ENCODE measurements at regions not wholly inside any gene's neighbourhood (a gene's known extent, or its start where the extent isn't known, plus 50 kb on each side); places are given as distances from the start of the nearest gene placed in this dataset.

DNA sequence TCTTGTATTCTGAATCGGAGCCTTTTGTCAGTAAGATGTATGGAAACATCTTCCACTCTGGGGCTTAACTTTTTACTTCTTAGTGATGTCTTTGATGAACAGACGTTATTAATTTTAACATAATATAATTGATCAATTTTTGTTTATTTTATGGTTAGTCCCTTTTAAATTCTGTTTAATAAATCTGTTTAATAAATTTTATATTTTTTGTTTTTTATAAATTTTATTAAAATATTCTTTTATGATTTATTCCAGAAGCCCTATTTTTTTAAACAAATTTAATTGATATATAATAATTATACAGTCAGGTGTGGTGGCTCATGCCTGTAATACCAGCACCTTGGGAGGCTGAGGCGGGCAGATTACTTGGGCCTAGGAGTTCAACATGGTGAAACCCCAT lies 235.1 kb downstream of the AEBP2 start:
- TF ChIP-seq, protein P1, sequence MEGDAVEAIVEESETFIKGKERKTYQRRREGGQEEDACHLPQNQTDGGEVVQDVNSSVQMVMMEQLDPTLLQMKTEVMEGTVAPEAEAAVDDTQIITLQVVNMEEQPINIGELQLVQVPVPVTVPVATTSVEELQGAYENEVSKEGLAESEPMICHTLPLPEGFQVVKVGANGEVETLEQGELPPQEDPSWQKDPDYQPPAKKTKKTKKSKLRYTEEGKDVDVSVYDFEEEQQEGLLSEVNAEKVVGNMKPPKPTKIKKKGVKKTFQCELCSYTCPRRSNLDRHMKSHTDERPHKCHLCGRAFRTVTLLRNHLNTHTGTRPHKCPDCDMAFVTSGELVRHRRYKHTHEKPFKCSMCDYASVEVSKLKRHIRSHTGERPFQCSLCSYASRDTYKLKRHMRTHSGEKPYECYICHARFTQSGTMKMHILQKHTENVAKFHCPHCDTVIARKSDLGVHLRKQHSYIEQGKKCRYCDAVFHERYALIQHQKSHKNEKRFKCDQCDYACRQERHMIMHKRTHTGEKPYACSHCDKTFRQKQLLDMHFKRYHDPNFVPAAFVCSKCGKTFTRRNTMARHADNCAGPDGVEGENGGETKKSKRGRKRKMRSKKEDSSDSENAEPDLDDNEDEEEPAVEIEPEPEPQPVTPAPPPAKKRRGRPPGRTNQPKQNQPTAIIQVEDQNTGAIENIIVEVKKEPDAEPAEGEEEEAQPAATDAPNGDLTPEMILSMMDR (IDR thresholded peaks at IDR 0.05; ENCODE audit: low read depth, low read length, poor library complexity, severe bottlenecking), result no peak
- TF ChIP-seq EZH2phosphoT487 (IDR thresholded peaks at IDR 0.05; ENCODE audit: borderline replicate concordance, low read length), result no peak
